Tibial artery (tissue), 4 donors: ENCODE measurements at regions not wholly inside any gene's neighbourhood (a gene's known extent, or its start where the extent isn't known, plus 50 kb on each side); places are given as distances from the start of the nearest gene placed in this dataset.

Source experiments
- DNase-seq, 2 donors: peaks; one replicate each; pipeline ENCODE4 v3.0.0-alpha.2; 2019
- H3K27ac ChIP-seq, 2 donors: fragments of 200-600 bp; sonication (generic) in 1 of 2; 1 replicate in 1 of 2; 2 replicates in 1 of 2; pipeline ENCODE4 v1.5.1; 2018 to 2019; ENCODE audit warnings: mild to moderate bottlenecking in 1 of 2
- H3K27me3 ChIP-seq, 2 donors: fragments of 200-600 bp; sonication (generic) in 1 of 2; one replicate each; pipeline versions ENCODE4 v1.5.1 to v1.6.0; 2016 to 2019
- H3K36me3 ChIP-seq, 3 donors: fragments of 200-600 bp; sonication (generic) in 2 of 3; one replicate each; pipeline ENCODE4 v1.5.1; 2016 to 2019; ENCODE audit warnings: mild to moderate bottlenecking in 2 of 3
- H3K4me1 ChIP-seq, 4 donors: fragments of 200-600 bp; sonication (generic) in 2 of 4; 1 replicate in 3 of 4; 2 replicates in 1 of 4; pipeline ENCODE4 v1.5.1; 2016 to 2019
- H3K4me3 ChIP-seq, 2 donors: fragments of 200-600 bp; sonication (generic) in 1 of 2; 1 replicate in 1 of 2; 2 replicates in 1 of 2; pipeline ENCODE4 v1.5.1; 2018 to 2019; ENCODE audit warnings: mild to moderate bottlenecking in 2 of 2
- H3K9me3 ChIP-seq, 3 donors: fragments of 200-600 bp; sonication (generic) in 1 of 3; one replicate each; pipeline ENCODE4 v1.5.1; 2016 to 2019
- intact Hi-C: fragments of 100-400 bp; cut with DNase I; formaldehyde crosslinking; loops from one replicate; pipeline ENCODE4 v1.15.0; 2023; ENCODE audit warnings: low total_unique reads
- TF ChIP-seq, protein P1 (sequence below), 2 experiments: fragments of 200-600 bp in 1 of 2; fragments of 450-650 bp in 1 of 2; IDR thresholded peaks; one replicate each; pipeline ENCODE4 v1.5.1; 2017 to 2019; ENCODE audit warnings: antibody characterized with exemption in 2 of 2, mild to moderate bottlenecking in 1 of 2, moderate library complexity in 1 of 2

GRCh38 chr16:85249418-85250146 lies 137.3 kb upstream of the CIBAR2 start:
- Histone ChIP-seq H3K4me3 (no peak overlapping the region), H3K27ac (no peak overlapping the region), H3K36me3 (no peaks in the 10 kb centered on the region), H3K9me3 (no peaks in the 10 kb centered on the region), H3K4me1 (peaks cover 0 to 20% (median 12%) of the 10 kb centered on the region in 4 donors), H3K27me3 (peaks cover 0 to 4% of the 10 kb centered on the region in 2 donors)
- TF ChIP-seq, protein P1, sequence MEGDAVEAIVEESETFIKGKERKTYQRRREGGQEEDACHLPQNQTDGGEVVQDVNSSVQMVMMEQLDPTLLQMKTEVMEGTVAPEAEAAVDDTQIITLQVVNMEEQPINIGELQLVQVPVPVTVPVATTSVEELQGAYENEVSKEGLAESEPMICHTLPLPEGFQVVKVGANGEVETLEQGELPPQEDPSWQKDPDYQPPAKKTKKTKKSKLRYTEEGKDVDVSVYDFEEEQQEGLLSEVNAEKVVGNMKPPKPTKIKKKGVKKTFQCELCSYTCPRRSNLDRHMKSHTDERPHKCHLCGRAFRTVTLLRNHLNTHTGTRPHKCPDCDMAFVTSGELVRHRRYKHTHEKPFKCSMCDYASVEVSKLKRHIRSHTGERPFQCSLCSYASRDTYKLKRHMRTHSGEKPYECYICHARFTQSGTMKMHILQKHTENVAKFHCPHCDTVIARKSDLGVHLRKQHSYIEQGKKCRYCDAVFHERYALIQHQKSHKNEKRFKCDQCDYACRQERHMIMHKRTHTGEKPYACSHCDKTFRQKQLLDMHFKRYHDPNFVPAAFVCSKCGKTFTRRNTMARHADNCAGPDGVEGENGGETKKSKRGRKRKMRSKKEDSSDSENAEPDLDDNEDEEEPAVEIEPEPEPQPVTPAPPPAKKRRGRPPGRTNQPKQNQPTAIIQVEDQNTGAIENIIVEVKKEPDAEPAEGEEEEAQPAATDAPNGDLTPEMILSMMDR (IDR thresholded peaks at IDR 0.05): no peak
- intact Hi-C loops: no loop called here
- no peak for DNase-seq

DNA sequence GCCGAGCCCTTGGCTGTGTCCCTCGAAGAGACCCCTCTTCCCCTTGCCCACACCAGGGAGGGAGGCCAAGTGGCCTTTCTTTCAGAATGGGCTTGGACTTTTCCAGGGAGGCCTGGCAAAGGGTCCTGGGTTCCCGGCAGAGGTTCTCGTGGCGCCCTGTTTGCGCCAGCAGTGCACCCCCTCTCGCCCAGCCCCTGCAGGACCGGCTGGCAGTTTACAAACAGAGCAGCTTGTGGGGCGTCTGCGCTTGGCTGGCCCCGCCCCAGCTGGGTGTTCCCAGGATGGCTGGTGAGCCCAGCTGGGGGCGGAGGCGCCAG lies 137.8 kb upstream of the CIBAR2 start:
- H3K9me3 ChIP-seq: no peaks in the 10 kb centered on the region
- no peak for DNase-seq
- peaks cover 0 to 20% (median 12%) of the 10 kb centered on the region in 4 donors for H3K4me1 ChIP-seq
- H3K27ac ChIP-seq: no peak overlapping the region
- TF ChIP-seq, protein P1 (IDR thresholded peaks at IDR 0.05): no peak
- intact Hi-C loops: no loop called here
- H3K27me3 ChIP-seq: peaks cover 0 to 4% of the 10 kb centered on the region in 2 donors
- no peak overlapping the region for H3K4me3 ChIP-seq
- no peaks in the 10 kb centered on the region for H3K36me3 ChIP-seq

DNA sequence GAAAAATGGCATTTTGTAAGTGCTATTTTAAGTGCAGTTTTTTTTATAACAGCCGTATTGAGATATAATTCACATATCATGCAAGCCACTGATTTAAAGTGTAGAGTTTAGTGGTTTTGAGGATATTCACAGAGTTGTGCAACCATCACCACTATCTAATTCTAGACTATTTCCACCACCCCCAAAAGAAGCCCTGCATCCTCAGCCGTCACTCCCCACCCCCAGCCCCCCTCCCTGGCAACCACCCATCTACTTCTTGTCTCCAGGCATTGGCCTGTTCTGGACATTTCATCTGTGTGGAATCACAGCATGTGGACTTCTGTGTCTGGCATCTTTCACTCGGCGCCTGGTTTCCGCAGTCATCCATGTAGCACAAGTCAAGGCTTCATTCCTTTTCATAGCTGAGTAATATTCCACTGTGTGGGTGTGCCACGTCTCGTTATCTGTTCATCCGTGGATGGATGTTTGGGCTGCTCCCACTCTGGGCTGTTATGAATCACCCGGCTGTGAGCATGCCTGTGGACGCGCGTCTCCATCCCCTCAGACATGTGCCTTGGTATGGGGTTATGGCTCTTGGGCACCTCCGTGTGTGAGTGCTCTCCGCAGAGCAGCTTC lies 138.4 kb upstream of the CIBAR2 start:
- intact Hi-C loops: no loop called here

DNA sequence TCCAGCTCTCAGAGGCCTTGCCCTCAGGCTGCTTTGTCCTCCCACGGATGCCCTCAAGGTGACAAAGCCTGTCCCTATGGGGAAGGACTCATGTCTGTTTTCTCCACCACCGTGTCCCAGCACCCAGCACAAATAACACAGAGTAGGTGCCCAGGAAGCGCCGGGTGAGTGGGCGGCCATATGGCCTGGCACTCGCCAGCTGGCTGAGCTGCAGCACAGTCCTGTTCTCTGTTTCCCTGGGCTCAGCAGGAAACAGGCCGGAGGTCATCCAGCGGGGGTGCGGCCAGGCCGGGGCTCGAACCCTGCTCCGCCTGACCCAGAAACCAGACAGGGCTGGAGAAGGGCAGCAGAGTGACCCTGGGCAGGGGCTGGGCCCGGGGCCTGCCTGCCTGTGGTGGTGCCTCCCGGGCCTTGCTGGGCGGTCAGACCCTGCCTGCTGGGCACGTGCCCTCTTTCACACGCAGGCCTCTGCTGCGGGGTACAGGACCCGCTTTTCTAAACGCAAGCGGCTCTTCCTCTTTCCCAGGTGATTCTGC lies 139.0 kb upstream of the CIBAR2 start:
- no peak overlapping the region for H3K27ac ChIP-seq
- no peak for DNase-seq
- intact Hi-C loops: no loop called here
- no peak overlapping the region for H3K4me3 ChIP-seq
- peaks cover 0 to 4% of the 10 kb centered on the region in 2 donors for H3K27me3 ChIP-seq
- H3K9me3 ChIP-seq: no peaks in the 10 kb centered on the region
- no peaks in the 10 kb centered on the region for H3K36me3 ChIP-seq
- peaks cover 0 to 14% (median 7%) of the 10 kb centered on the region in 4 donors for H3K4me1 ChIP-seq
- TF ChIP-seq, protein P1 (IDR thresholded peaks at IDR 0.05): no peak

More for the DNA sequence above, 138.4 kb upstream of the CIBAR2 start:
- Histone ChIP-seq H3K27me3 (peaks cover 0 to 4% of the 10 kb centered on the region in 2 donors), H3K9me3 (no peaks in the 10 kb centered on the region), H3K4me3 (no peak overlapping the region), H3K4me1 (peaks cover 0 to 16% (median 8%) of the 10 kb centered on the region in 4 donors), H3K27ac (no peak overlapping the region), H3K36me3 (no peaks in the 10 kb centered on the region)
- DNase-seq: no peak
- TF ChIP-seq, protein P1 (IDR thresholded peaks at IDR 0.05): no peak

DNA sequence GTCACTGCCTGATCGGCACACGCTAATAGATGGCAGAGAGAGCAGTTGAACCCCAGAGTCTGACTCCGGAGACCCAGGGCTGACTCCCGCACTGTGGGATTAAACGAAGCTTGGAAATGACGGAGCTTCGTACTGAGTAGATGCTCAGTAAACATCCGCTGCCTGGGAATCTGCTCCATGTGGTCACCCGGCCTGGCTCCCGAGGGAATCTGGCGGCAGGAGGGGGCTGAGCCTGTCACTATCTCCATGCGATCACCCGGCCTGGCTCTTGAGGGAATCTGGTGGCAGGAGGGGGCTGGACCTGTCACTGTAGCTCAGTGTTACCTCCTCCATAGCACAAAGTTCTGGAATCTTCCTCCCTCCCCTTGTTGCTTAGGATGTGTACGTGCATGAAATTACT lies 139.7 kb upstream of the CIBAR2 start:
- intact Hi-C loops: no loop called here
- Histone ChIP-seq H3K27ac (no peak overlapping the region), H3K36me3 (no peaks in the 10 kb centered on the region), H3K9me3 (no peaks in the 10 kb centered on the region), H3K4me3 (no peak overlapping the region), H3K4me1 (peaks cover 0 to 14% (median 7%) of the 10 kb centered on the region in 4 donors), H3K27me3 (no peaks in the 10 kb centered on the region)
- DNase-seq: no peak
- TF ChIP-seq, protein P1 (IDR thresholded peaks at IDR 0.05): no peak
